Lung (tissue), 11 donors: ENCODE measurements at regions not wholly inside any gene's neighbourhood (a gene's known extent, or its start where the extent isn't known, plus 50 kb on each side); places are given as distances from the start of the nearest gene placed in this dataset.

Source experiments
- ATAC-seq: fragments of 200-7000 bp; cut with Tn5 transposase; one replicate; pipeline ENCODE4 v1.9.1; 2020; ENCODE audit warnings: moderate number of reproducible peaks; ENCODE audit not compliant: insufficient read depth, low FRiP score
- DNase-seq, 3 donors: peaks; one replicate each; pipeline ENCODE4 v3.0.0-alpha.2; 2013 to 2017
- H3K27ac ChIP-seq, 2 donors: one replicate each; pipeline ENCODE4 v1.5.1; 2013; ENCODE audit warnings: mild to moderate bottlenecking in 2 of 2, moderate library complexity in 2 of 2, control low read depth in 1 of 2, inconsistent platforms in 1 of 2, low read depth in 1 of 2, low read length in 1 of 2
- H3K27me3 ChIP-seq, 3 donors: one replicate each; pipeline ENCODE4 v1.5.1; 2013; ENCODE audit warnings: low read length in 2 of 3; ENCODE audit not compliant: control insufficient read depth in 3 of 3, insufficient read depth in 3 of 3
- H3K36me3 ChIP-seq, 4 donors: one replicate each; pipeline ENCODE4 v1.5.1; 2013; ENCODE audit warnings: low read length in 4 of 4, mild to moderate bottlenecking in 1 of 4, moderate library complexity in 1 of 4; ENCODE audit not compliant: control insufficient read depth in 4 of 4, insufficient read depth in 4 of 4
- H3K4me1 ChIP-seq, 5 donors: one replicate each; pipeline ENCODE4 v1.5.1; 2013; ENCODE audit warnings: low read length in 5 of 5, mild to moderate bottlenecking in 2 of 5, moderate library complexity in 1 of 5; ENCODE audit not compliant: control insufficient read depth in 5 of 5, insufficient read depth in 5 of 5
- H3K4me3 ChIP-seq: one replicate; pipeline ENCODE4 v1.5.1; 2013; ENCODE audit warnings: mild to moderate bottlenecking, control low read depth, moderate library complexity
- H3K9ac ChIP-seq, 2 donors: one replicate each; pipeline ENCODE4 v1.5.1; 2013; ENCODE audit warnings: low read length in 2 of 2, control low read depth in 1 of 2; ENCODE audit not compliant: insufficient read depth in 1 of 2
- H3K9me3 ChIP-seq, 4 donors: one replicate each; pipeline ENCODE4 v1.5.1; 2013; ENCODE audit warnings: low read length in 3 of 4, mild to moderate bottlenecking in 1 of 4, moderate library complexity in 1 of 4; ENCODE audit not compliant: control insufficient read depth in 4 of 4, insufficient read depth in 3 of 4
- CTCF ChIP-seq: IDR thresholded peaks from 2 replicates; pipeline ENCODE4 v1.5.1; 2012; ENCODE audit warnings: mild to moderate bottlenecking; ENCODE audit errors: control extremely low read depth, extremely low read depth
- WGBS, 2 donors: extraction: QIAGEN DNeasy Blood & Tissue Kit; methylation state at CpG; one replicate each; pipeline ENCODE4 v1.1.7; 2013; 5-methylcytosine and 5-hydroxymethylcytosine counted together
- donor health status: control.
- donor health status: control.
- donor health status: Bipolar disorder and iron deficiency.
- donor health status: healthy.
- donor health status: DM: yes; HTN: yes; CAD: no.

- H3K9ac ChIP-seq, result no peak overlapping the region
- WGBS, 2 donors, result 90 to 98% methylated on average over 2 of the region's 2 CpGs
- no peak for TF ChIP-seq CTCF
- H3K4me3 ChIP-seq, result no peak overlapping the region
- DNase-seq, result no peak
- no peak overlapping the region for H3K27ac ChIP-seq
- no peaks in the 10 kb centered on the region for H3K36me3 ChIP-seq
- no peak for ATAC-seq
- no peaks in the 10 kb centered on the region for H3K9me3 ChIP-seq
- H3K4me1 ChIP-seq, result peaks cover 0 to 6% (median 0%) of the 10 kb centered on the region in 5 donors
- no peaks in the 10 kb centered on the region for H3K27me3 ChIP-seq
Measured at GRCh38 chr5:36447776-36448175, 146.1 kb upstream of the RANBP3L start.

GRCh38 chr5:36450229-36451014 lies 148.7 kb upstream of the RANBP3L start:
- no peak for TF ChIP-seq CTCF
- 80 to 87% methylated on average over 3 of the region's 3 CpGs for WGBS, 2 donors
- no peak for DNase-seq
- no peaks in the 10 kb centered on the region for H3K9me3 ChIP-seq
- no peak for ATAC-seq
- H3K27ac ChIP-seq, result no peak overlapping the region
- no peak overlapping the region for H3K4me3 ChIP-seq
- no peaks in the 10 kb centered on the region for H3K4me1 ChIP-seq
- no peaks in the 10 kb centered on the region for H3K27me3 ChIP-seq
- H3K9ac ChIP-seq, result no peak overlapping the region
- H3K36me3 ChIP-seq, result no peaks in the 10 kb centered on the region

- 84 to 88% methylated on average over 4 of the region's 4 CpGs for WGBS, 2 donors
- Histone ChIP-seq H3K4me1 (no peaks in the 10 kb centered on the region), H3K4me3 (no peak overlapping the region), H3K27ac (no peak overlapping the region), H3K27me3 (no peaks in the 10 kb centered on the region), H3K9ac (no peak overlapping the region), H3K9me3 (no peaks in the 10 kb centered on the region), H3K36me3 (no peaks in the 10 kb centered on the region)
- DNase-seq (no peak), ATAC-seq (no peak)
- no peak for TF ChIP-seq CTCF
Measured at GRCh38 chr5:36452424-36453006, 150.8 kb upstream of the RANBP3L start.
